Activated CD4-positive, alpha-beta T cell treated with anti-CD3 and anti-CD28 coated beads, Interleukin-2, amount 10 ng/mL, durations not matched to agents 7 days and 5 days (primary cell): ENCODE measurements at regions not wholly inside any gene's neighbourhood (a gene's known extent, or its start where the extent isn't known, plus 50 kb on each side); places are given as distances from the start of the nearest gene placed in this dataset.
"Not testable (repeated sequence)": the region's sequence is repeated elsewhere in the genome, so short reads cannot be mapped to it uniquely, and the experiment has no call there.

Experiments
- CTCF ChIA-PET: fragments of 350-600 bp; sonication (Branson Sonifier 250); formaldehyde crosslinking; loops from one replicate; lab custom pipeline; 2021; ENCODE audit warnings: antibody characterized with exemption; lab: Charles Lee
- POLR2A ChIA-PET: fragments of 350-600 bp; sonication (Branson Sonifier 250); formaldehyde crosslinking; loops from one replicate; lab custom pipeline; 2021; ENCODE audit warnings: antibody characterized with exemption; lab: Charles Lee
- DNase-seq: peaks from one replicate; pipeline ENCODE4 v3.0.0-alpha.2; 2020
- H3K27ac Mint-ChIP-seq: one replicate; pipeline ENCODE4 v1.8.0; 2021; ENCODE audit warnings: mild to moderate bottlenecking, moderate library complexity, mixed read lengths
- H3K27me3 Mint-ChIP-seq: one replicate; pipeline ENCODE4 v1.8.0; 2021; ENCODE audit warnings: mixed read lengths
- H3K36me3 Mint-ChIP-seq: one replicate; pipeline ENCODE4 v1.8.0; 2021; ENCODE audit warnings: low read depth, mixed read lengths
- H3K4me1 Mint-ChIP-seq: one replicate; pipeline ENCODE4 v1.8.0; 2021; ENCODE audit warnings: mixed read lengths
- H3K4me3 Mint-ChIP-seq: one replicate; pipeline ENCODE4 v1.8.0; 2021; ENCODE audit warnings: mild to moderate bottlenecking, moderate library complexity, mixed read lengths
- H3K9me3 Mint-ChIP-seq: one replicate; pipeline ENCODE4 v1.8.0; 2021; ENCODE audit warnings: mixed read lengths

- Mint-ChIP-seq H3K36me3 (no peaks in the 10 kb centered on the region), H3K4me1 (no peaks in the 10 kb centered on the region), H3K27ac (no peak overlapping the region), H3K9me3 (peaks cover 8% of the 10 kb centered on the region), H3K27me3 (no peaks in the 10 kb centered on the region), H3K4me3 (no peak overlapping the region)
- CTCF ChIA-PET: no interaction called here
- DNase-seq: no peak
- POLR2A ChIA-PET: no interaction called here
Measured at GRCh38 chr3:177465257-177465642, 268.0 kb upstream of the TBL1XR1 start.

GRCh38 chr3:177466074-177466473, 268.8 kb upstream of the TBL1XR1 start:
- DNase-seq: no peak
- Mint-ChIP-seq H3K27ac (no peak overlapping the region), H3K4me1 (no peaks in the 10 kb centered on the region), H3K9me3 (peaks cover 8% of the 10 kb centered on the region), H3K4me3 (no peak overlapping the region), H3K36me3 (no peaks in the 10 kb centered on the region), H3K27me3 (no peaks in the 10 kb centered on the region)
- ChIA-PET CTCF (no interaction called here), POLR2A (no interaction called here)

DNA sequence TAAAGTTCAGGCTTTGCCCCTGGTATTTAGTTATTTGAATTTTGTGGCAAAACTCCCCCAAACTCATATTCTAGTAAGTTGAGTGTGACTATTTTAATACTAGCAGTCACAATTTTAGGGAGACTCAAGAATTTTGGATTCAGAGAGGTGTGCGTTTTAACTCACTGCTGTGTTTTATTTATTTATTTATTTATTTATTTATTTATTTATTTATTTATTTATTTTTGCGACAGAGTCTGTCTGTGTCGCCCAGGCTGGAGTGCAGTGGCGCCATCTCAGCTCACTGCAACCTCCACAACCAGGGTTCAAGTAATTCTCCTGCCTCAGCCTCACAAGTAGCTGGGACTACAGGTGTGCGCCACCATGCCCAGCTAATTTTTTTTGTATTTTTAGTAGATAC, 269.3 kb upstream of the TBL1XR1 start:
- H3K4me3 Mint-ChIP-seq, H3K36me3 Mint-ChIP-seq, POLR2A ChIA-PET, H3K4me1 Mint-ChIP-seq, H3K27me3 Mint-ChIP-seq, DNase-seq, H3K27ac Mint-ChIP-seq, H3K9me3 Mint-ChIP-seq: not testable (repeated sequence)
- CTCF ChIA-PET: interaction anchor here (0.7 kb wide), 1 partner anchor 314 kb away, joined by 3 read pairs; no protein-coding TSS in a partner anchor

DNA sequence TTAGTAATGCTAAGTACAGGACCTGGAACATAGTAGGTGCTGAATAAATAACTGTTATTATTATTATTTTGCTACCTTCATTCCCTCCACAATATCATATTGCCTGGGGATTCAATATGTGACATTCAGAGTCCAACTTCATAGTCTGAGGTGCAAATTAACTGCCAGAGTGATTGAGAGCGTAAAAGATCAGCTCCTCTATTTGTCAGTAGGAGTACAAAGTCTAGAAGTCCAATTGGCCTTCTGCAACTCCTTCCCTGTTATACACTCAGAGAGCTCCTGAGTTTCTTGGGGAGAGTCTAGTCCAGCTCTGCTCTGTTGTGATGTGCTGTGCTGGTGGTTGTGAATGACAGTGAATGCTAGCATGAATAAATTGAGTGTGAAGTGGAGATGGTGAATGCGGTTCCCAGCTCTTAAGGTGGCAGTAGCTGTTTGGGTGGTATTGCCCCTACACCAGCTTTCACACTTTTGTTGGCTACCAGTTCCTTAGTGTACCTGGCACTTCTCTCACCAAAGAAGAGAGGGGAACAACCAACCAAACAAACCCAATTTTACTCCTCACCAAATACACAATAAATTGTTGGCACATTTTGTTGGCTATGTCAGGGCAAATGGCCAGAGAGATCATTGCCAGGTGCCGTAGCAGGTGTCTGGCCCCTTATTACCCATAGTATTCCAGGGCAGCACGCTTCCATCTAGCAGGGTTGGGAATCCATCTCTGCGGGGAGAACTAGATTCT, 270.1 kb upstream of the TBL1XR1 start:
- peaks cover 8% of the 10 kb centered on the region for H3K9me3 Mint-ChIP-seq
- H3K36me3 Mint-ChIP-seq: no peaks in the 10 kb centered on the region
- no peak overlapping the region for H3K27ac Mint-ChIP-seq
- no peaks in the 10 kb centered on the region for H3K4me1 Mint-ChIP-seq
- H3K4me3 Mint-ChIP-seq: no peak overlapping the region
- POLR2A ChIA-PET: no interaction called here
- DNase-seq: no peak
- CTCF ChIA-PET: interaction anchor here (0.7 kb wide), 1 partner anchor 314 kb away, joined by 3 read pairs; no protein-coding TSS in a partner anchor
- H3K27me3 Mint-ChIP-seq: no peaks in the 10 kb centered on the region

DNA sequence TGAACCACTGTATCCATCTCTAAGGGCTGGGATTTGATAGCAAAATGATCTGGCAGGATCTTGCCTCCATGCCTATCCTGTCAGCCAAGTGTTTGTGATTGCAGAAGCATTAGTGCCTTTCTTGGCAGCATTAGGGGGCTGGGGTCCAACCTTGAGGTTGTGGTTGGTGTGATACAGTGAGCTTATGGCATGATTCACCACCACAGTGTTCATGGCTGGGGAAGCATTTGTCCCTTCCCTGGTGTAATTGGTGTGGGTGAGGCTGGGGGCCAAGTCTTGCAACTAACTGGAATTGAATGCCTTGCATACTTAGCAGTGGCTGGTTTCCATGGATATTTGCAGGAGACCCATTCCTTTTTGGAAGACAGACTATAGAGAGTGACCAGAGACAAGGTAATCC, 271.0 kb upstream of the TBL1XR1 start:
- Mint-ChIP-seq H3K36me3 (no peaks in the 10 kb centered on the region), H3K27me3 (no peaks in the 10 kb centered on the region)
- CTCF ChIA-PET: no interaction called here

DNA sequence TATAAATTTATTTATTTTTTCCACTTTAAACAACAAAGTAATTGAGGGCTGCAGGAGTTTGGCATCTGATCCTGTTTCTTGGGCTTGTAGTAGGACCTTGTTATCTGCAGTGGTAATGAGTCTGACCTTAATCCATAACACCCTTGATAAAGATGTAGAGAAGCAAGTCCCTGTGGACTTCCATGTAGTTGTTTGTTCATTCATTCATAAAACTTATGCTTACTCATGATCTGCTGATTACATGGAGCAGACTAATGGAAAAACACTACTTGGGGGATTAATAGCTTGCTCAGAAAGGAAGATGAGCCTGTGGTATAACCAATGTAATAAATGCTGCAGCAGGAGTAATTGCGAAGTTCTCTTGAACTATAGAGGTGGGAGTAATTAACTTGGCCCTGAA, 271.5 kb upstream of the TBL1XR1 start:
- H3K4me3 Mint-ChIP-seq: no peak overlapping the region
- no peaks in the 10 kb centered on the region for H3K27me3 Mint-ChIP-seq
- no peaks in the 10 kb centered on the region for H3K4me1 Mint-ChIP-seq
- ChIA-PET POLR2A (no interaction called here), CTCF (no interaction called here)
- H3K27ac Mint-ChIP-seq: no peak overlapping the region
- no peaks in the 10 kb centered on the region for H3K36me3 Mint-ChIP-seq
- H3K9me3 Mint-ChIP-seq: peaks cover 8% of the 10 kb centered on the region
- no peak for DNase-seq

More for the DNA sequence above, 271.0 kb upstream of the TBL1XR1 start:
- POLR2A ChIA-PET: no interaction called here
- Mint-ChIP-seq H3K9me3 (peaks cover 8% of the 10 kb centered on the region), H3K4me3 (no peak overlapping the region), H3K4me1 (no peaks in the 10 kb centered on the region), H3K27ac (no peak overlapping the region)
- no peak for DNase-seq

GRCh38 chr3:177469216-177469615, 271.9 kb upstream of the TBL1XR1 start:
- POLR2A ChIA-PET: no interaction called here
- Mint-ChIP-seq H3K4me3 (no peak overlapping the region), H3K36me3 (no peaks in the 10 kb centered on the region), H3K9me3 (peaks cover 7% of the 10 kb centered on the region), H3K4me1 (no peaks in the 10 kb centered on the region), H3K27me3 (no peaks in the 10 kb centered on the region), H3K27ac (no peak overlapping the region)
- no peak for DNase-seq
- CTCF ChIA-PET: no interaction called here

- H3K27ac Mint-ChIP-seq: no peak overlapping the region
- POLR2A ChIA-PET: no interaction called here
- CTCF ChIA-PET: interaction anchor here (0.6 to 1.4 kb wide), 2 partner anchors 10 to 217 kb away, joined by 3 to 4 read pairs; no protein-coding TSS in a partner anchor
- H3K4me1 Mint-ChIP-seq: no peaks in the 10 kb centered on the region
- no peak for DNase-seq
- no peaks in the 10 kb centered on the region for H3K27me3 Mint-ChIP-seq
- no peaks in the 10 kb centered on the region for H3K36me3 Mint-ChIP-seq
- H3K4me3 Mint-ChIP-seq: no peak overlapping the region
- H3K9me3 Mint-ChIP-seq: peaks cover 5% of the 10 kb centered on the region
Measured at GRCh38 chr3:177470197-177470941, 273.1 kb upstream of the TBL1XR1 start.

DNA sequence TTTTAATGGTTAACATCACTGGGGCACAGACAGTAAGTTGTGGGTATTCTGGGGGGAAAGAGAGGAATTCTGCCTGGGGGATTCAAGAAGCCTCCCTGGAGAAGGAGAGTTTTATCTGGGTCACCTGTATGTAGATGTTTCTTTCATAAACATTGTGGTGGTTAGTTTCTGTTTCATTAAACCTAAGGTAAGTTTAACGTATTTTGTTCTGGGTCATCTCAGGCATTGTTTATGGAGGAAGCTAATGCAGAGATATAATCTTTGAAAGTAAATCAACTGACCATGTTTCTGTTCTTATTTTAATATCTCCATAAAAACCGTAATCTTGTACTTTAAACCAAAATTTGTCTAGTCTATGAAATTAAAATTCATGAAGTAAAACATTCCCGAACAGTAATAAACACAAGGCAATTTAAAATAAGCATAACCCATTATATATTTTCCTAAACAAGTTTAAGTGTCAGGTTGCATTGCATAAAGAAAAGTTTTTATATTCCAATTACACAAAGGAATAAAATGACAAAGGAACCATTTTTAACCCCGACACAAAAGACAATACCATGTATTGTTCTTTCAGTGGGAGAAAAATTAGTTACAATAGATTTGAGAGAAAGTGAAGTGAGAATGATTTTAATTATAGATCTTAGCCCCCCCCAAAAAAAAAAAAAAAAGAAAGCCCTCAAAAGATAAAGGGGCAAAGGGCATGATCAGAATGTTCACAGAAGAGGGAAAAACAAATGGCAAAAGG, 274.6 kb upstream of the TBL1XR1 start:
- POLR2A ChIA-PET: no interaction called here
- H3K4me3 Mint-ChIP-seq: no peak overlapping the region
- CTCF ChIA-PET: no interaction called here
- no peak overlapping the region for H3K27ac Mint-ChIP-seq
- H3K4me1 Mint-ChIP-seq: no peaks in the 10 kb centered on the region
- H3K27me3 Mint-ChIP-seq: no peaks in the 10 kb centered on the region
- H3K36me3 Mint-ChIP-seq: no peaks in the 10 kb centered on the region
- H3K9me3 Mint-ChIP-seq: peaks cover 5% of the 10 kb centered on the region
- DNase-seq: no peak

- Mint-ChIP-seq H3K4me3 (no peak overlapping the region), H3K27me3 (no peaks in the 10 kb centered on the region), H3K36me3 (no peaks in the 10 kb centered on the region), H3K4me1 (no peaks in the 10 kb centered on the region), H3K9me3 (peaks cover 5% of the 10 kb centered on the region), H3K27ac (no peak overlapping the region)
- CTCF ChIA-PET: no interaction called here
- POLR2A ChIA-PET: no interaction called here
- no peak for DNase-seq
Measured at GRCh38 chr3:177473184-177473583, 275.9 kb upstream of the TBL1XR1 start.

DNA sequence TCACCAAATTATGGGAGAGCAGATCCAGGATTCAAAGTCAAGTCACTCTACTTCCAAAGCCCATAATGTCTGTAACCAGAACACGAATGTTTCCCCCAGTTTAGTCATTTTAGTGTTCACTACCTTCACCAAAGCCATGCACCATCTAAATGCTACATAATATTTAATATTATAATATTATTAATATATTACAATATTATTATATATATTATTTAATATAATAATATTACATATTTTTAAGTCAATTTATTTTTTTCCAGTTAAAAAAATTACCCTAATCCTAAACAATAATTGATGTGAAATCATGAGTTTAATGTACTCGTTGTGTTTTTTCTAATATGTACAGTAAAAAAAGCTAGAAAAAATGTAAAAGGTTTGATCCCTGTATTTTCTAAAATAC, 276.6 kb upstream of the TBL1XR1 start:
- Mint-ChIP-seq H3K27me3 (no peaks in the 10 kb centered on the region), H3K4me3 (no peak overlapping the region), H3K36me3 (no peaks in the 10 kb centered on the region), H3K9me3 (peaks cover 3% of the 10 kb centered on the region), H3K4me1 (no peaks in the 10 kb centered on the region), H3K27ac (no peak overlapping the region)
- ChIA-PET POLR2A (no interaction called here), CTCF (no interaction called here)
- DNase-seq: no peak

- no peaks in the 10 kb centered on the region for H3K4me1 Mint-ChIP-seq
- no peak overlapping the region for H3K4me3 Mint-ChIP-seq
- POLR2A ChIA-PET: no interaction called here
- no peaks in the 10 kb centered on the region for H3K36me3 Mint-ChIP-seq
- H3K9me3 Mint-ChIP-seq: no peaks in the 10 kb centered on the region
- no peak for DNase-seq
- H3K27ac Mint-ChIP-seq: no peak overlapping the region
- H3K27me3 Mint-ChIP-seq: no peaks in the 10 kb centered on the region
- CTCF ChIA-PET: no interaction called here
Measured at GRCh38 chr3:177474652-177475355, 277.5 kb upstream of the TBL1XR1 start.

- Mint-ChIP-seq H3K27me3 (no peaks in the 10 kb centered on the region), H3K9me3 (no peaks in the 10 kb centered on the region), H3K36me3 (no peaks in the 10 kb centered on the region), H3K4me1 (no peaks in the 10 kb centered on the region), H3K27ac (no peak overlapping the region), H3K4me3 (no peak overlapping the region)
- POLR2A ChIA-PET: no interaction called here
- DNase-seq: no peak
- CTCF ChIA-PET: no interaction called here
Measured at GRCh38 chr3:177475356-177475665, 278.0 kb upstream of the TBL1XR1 start.
